Activated T-helper 2 cell treated with anti-CD3 and anti-CD28 coated beads, Interferon-gamma antibody, Interleukin-2, Interleukin-4, amounts not matched to agents 10 μg/mL and 5 μg/mL and 100 μg/mL, durations not matched to agents 14 hours and 24 hours and 36 hours (primary cell): ENCODE measurements at regions not wholly inside any gene's neighbourhood (a gene's known extent, or its start where the extent isn't known, plus 50 kb on each side); places are given as distances from the start of the nearest gene placed in this dataset.

Source experiments
- DNase-seq: peaks from one replicate; pipeline ENCODE4 v3.0.0; 2021; ENCODE audit warnings: low spot score
- H3K27ac Mint-ChIP-seq: one replicate; pipeline ENCODE4 v1.8.0; 2021; ENCODE audit warnings: mixed read lengths
- H3K27me3 Mint-ChIP-seq: one replicate; pipeline ENCODE4 v1.8.0; 2021; ENCODE audit warnings: low read depth, mixed read lengths
- H3K36me3 Mint-ChIP-seq: one replicate; pipeline ENCODE4 v1.8.0; 2021; ENCODE audit warnings: low read depth, mixed read lengths
- H3K4me1 Mint-ChIP-seq: one replicate; pipeline ENCODE4 v1.8.0; 2021; ENCODE audit warnings: low read depth, mixed read lengths
- H3K4me3 Mint-ChIP-seq: one replicate; pipeline ENCODE4 v1.8.0; 2021; ENCODE audit warnings: low read depth, mild to moderate bottlenecking, moderate library complexity, mixed read lengths
- H3K9me3 Mint-ChIP-seq: one replicate; pipeline ENCODE4 v1.8.0; 2021; ENCODE audit warnings: mixed read lengths
- intact Hi-C: fragments of 100-400 bp; cut with micrococcal nuclease; formaldehyde crosslinking; loops from one replicate; pipeline ENCODE4 v1.15.1; 2023

DNA sequence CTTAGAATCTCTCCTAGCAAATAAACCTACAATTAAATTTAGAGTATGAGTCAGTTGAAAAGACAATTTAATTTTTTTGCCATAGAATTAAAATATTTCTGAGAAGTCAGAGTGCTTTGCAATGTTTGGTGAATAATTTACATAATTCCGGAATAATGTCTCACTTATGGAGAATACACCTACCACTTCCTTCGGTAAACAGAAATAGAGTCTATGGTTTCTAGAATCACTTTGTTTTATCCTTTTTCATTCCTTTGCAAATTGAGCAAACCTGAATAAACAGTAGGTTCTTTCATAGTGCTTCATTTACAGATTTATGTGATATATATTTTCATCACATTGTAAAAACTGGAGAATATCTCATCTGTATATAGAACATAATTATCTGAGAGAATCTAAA lies 211.7 kb downstream of the PMAIP1 start:
- Mint-ChIP-seq H3K27me3 (no peaks in the 10 kb centered on the region), H3K4me1 (no peaks in the 10 kb centered on the region)

DNA sequence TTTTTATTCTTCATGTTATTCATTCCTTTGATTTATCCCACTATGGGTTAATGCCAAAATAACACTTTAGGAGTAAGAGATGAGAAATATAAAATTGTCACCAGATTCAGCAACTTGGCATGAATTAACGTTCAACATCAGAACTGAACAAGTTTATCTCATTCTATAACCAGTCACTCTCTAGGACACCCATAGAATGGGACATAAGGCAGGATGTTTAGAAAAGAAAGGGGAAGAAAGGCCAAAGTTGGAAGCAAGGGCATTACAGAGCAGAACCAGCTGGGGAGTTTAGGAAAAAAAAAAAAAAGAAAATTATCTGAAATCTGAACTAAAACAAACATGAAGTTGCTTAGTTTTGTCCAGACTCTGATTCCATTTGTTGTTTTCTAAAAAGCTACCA lies 211.0 kb downstream of the PMAIP1 start:
- Mint-ChIP-seq H3K27ac (no peak overlapping the region), H3K27me3 (no peaks in the 10 kb centered on the region)

More for the DNA sequence above, 211.7 kb downstream of the PMAIP1 start:
- Mint-ChIP-seq H3K36me3 (no peaks in the 10 kb centered on the region), H3K9me3 (no peaks in the 10 kb centered on the region), H3K4me3 (no peak overlapping the region), H3K27ac (no peak overlapping the region)
- DNase-seq, result no peak
- intact Hi-C loops, result no loop called here

DNA sequence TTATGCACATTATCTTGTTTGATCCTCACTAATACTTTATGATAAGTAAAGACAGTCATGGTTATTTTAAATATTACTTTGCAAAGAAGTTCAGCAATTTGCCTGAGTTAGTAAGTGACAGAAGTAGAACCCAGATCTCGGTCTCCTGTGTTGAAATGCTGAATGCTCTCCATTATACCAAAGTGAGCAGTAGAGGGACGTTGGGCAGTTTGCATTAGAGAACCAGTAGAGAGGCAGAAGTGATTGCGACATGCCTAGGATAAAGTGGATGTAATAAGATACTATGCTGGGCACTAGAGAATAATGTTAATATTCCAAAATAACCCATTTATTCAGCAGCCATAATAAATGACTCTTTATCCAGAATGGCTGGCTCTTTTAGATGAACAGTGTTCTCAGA lies 201.0 kb downstream of the PMAIP1 start:
- Mint-ChIP-seq H3K4me1 (no peaks in the 10 kb centered on the region), H3K27me3 (no peaks in the 10 kb centered on the region), H3K27ac (no peak overlapping the region), H3K9me3 (no peaks in the 10 kb centered on the region), H3K4me3 (no peak overlapping the region), H3K36me3 (no peaks in the 10 kb centered on the region)
- intact Hi-C loops, result no loop called here
- no peak for DNase-seq

More for the DNA sequence above, 211.0 kb downstream of the PMAIP1 start:
- Mint-ChIP-seq H3K4me1 (no peaks in the 10 kb centered on the region), H3K36me3 (no peaks in the 10 kb centered on the region), H3K4me3 (no peak overlapping the region), H3K9me3 (no peaks in the 10 kb centered on the region)
- intact Hi-C loops, result no loop called here
- DNase-seq, result no peak

DNA sequence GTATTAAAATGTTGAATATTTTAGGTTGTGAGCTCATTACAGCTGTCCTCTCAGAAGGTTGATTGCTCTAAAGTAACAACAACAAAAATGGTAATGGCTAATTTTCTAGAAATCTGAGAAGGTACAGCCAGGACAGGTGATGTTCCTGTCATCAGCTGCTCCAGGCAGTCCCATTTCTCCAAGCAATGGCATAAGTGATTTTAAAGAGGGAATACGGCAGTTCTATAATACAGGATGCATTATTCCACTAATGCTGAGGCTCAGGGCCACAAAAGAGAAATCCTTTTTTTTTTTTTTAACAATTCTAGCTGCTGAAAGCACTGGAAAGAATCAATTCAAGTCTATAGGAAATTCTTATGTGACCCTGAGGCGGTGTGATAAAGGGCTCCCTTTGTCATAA lies 199.9 kb downstream of the PMAIP1 start:
- Mint-ChIP-seq H3K9me3 (no peaks in the 10 kb centered on the region), H3K36me3 (no peaks in the 10 kb centered on the region), H3K4me1 (no peaks in the 10 kb centered on the region), H3K27me3 (no peaks in the 10 kb centered on the region), H3K27ac (no peak overlapping the region), H3K4me3 (no peak overlapping the region)
- intact Hi-C loops, result no loop called here
- DNase-seq, result no peak

DNA sequence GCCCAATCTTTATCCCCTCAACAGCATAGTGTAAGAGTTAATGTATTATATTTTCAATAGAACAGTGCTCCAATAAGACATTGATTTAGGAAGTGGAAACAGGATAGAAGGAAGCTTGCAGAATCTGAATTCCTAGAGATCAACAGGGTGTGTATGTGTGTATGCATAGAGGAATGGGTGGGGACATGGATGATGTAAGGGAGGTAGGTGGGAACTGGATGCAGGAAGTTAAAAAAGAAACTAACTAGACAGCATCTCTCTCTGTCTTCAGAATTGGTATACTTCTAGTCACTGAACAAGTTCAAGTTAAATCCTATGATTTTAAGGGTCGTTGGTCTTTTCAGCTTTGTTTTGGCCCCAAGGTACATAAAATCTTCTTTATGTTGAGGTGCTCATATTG lies 196.6 kb downstream of the PMAIP1 start:
- Mint-ChIP-seq H3K4me1 (no peaks in the 10 kb centered on the region), H3K4me3 (no peak overlapping the region), H3K36me3 (no peaks in the 10 kb centered on the region), H3K9me3 (no peaks in the 10 kb centered on the region), H3K27me3 (no peaks in the 10 kb centered on the region), H3K27ac (no peak overlapping the region)
- no peak for DNase-seq
- intact Hi-C loops, result no loop called here

DNA sequence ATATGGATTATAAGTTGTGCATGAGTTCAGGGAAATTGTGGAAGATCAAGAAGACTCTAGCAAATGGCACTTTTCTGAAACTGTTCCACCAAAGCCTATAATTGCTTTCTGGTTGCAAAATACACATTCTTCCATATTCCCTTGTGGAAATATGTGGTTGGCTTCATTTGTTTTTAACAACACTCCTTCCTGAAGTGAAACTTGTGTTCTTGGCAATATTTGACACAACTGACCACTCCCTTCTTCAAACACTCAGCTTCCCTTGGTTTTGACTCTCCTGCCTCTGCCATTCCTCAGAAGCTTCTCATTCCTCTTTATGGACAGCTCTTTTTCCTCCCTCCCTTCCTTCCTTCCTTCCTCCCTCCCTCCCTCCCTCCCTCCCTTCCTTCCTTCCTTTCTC lies 192.3 kb downstream of the PMAIP1 start:
- no peaks in the 10 kb centered on the region for H3K36me3 Mint-ChIP-seq
- H3K27me3 Mint-ChIP-seq, result no peaks in the 10 kb centered on the region
- H3K9me3 Mint-ChIP-seq, result no peaks in the 10 kb centered on the region
- H3K4me1 Mint-ChIP-seq, result no peaks in the 10 kb centered on the region
- intact Hi-C loops, result no loop called here
- no peak overlapping the region for H3K27ac Mint-ChIP-seq
- no peak overlapping the region for H3K4me3 Mint-ChIP-seq
- no peak for DNase-seq

DNA sequence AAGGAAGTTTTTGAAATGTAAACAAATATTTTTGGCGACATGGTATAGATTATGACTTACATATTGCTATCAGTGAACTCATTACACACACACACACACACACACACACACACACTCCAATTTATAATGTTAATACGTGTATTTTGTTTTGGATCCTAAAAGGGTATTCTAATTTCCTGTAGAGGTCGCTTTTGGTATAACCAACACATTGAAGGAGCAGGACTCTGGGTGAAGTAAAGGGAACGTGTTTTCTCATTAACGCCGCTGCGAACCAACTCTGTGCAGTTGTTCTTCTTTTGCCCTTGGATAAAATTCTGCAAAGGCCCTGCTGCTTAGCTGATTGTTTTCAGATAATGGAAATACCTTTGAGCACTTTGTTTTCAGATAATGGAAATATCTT lies 190.4 kb downstream of the PMAIP1 start:
- intact Hi-C loops, result no loop called here

DNA sequence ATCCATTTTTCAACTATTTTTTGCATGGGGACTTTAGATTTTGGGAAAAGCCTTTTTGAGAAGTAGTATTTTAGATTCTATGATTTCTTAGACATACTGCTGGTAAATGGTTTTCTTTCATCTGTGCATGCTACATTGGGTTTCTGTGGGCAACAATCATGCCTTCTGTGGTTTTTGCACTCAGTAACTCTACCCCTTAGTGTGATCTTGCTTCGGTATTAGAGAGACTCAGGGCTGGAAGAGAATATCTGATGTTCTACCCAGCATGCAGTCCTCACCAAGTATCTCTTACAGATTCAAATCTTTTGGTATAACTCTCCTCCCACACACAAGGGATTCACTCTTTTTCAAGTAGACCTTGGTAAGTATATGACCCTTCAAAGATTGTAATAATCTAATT lies 183.0 kb downstream of the PMAIP1 start:
- Mint-ChIP-seq H3K4me1 (no peaks in the 10 kb centered on the region), H3K4me3 (no peak overlapping the region), H3K27ac (no peak overlapping the region), H3K9me3 (no peaks in the 10 kb centered on the region), H3K27me3 (no peaks in the 10 kb centered on the region), H3K36me3 (no peaks in the 10 kb centered on the region)
- DNase-seq, result no peak
- intact Hi-C loops, result no loop called here

More for the DNA sequence above, 190.4 kb downstream of the PMAIP1 start:
- Mint-ChIP-seq H3K27ac (no peak overlapping the region), H3K27me3 (no peaks in the 10 kb centered on the region), H3K36me3 (no peaks in the 10 kb centered on the region), H3K4me3 (no peak overlapping the region), H3K4me1 (no peaks in the 10 kb centered on the region), H3K9me3 (no peaks in the 10 kb centered on the region)
- DNase-seq, result no peak

DNA sequence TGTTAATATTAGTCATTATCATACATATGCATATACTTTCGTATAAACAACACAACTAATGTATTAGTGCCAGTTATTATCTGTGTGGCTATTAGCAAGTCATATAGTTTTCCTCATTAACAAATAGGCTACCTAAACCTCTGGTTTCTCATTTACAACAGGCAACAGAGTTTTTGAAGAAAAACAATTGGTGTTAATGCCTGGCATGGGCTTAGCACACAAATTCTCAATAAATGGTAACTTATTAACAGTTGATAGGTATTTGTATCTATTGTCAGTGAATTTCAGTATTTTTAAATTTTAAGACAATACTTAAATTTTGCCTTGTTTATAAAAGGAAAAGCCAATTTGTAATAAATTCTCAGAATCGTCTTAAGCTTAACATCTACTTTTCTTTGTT lies 182.5 kb downstream of the PMAIP1 start:
- Mint-ChIP-seq H3K27me3 (no peaks in the 10 kb centered on the region), H3K27ac (no peak overlapping the region), H3K4me1 (no peaks in the 10 kb centered on the region), H3K4me3 (no peak overlapping the region), H3K9me3 (no peaks in the 10 kb centered on the region), H3K36me3 (no peaks in the 10 kb centered on the region)
- DNase-seq, result no peak
- intact Hi-C loops, result no loop called here

DNA sequence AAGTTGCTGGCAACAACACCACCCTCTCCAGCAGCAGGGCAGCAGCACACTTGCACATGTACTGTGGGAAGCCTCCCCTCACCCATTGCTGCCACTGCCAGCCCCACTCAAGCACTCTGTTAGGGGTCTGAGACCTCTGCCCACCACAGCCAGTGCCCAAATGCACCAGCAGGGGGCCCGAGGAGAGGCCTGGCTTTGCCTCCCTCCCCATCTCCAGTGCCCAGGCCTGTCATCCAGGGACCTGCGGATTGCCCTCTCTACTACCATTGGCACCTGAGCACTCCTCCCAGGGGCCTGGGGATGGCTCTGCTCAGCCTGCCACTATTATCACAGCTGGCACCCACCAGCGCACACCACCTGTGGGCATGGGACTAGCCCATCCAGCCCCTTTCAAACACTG lies 175.7 kb downstream of the PMAIP1 start:
- intact Hi-C loops, result no loop called here
- DNase-seq, result no peak
- H3K4me3 Mint-ChIP-seq, result no peak overlapping the region
- no peaks in the 10 kb centered on the region for H3K27me3 Mint-ChIP-seq
- H3K36me3 Mint-ChIP-seq, result no peaks in the 10 kb centered on the region
- H3K4me1 Mint-ChIP-seq, result no peaks in the 10 kb centered on the region
- H3K9me3 Mint-ChIP-seq, result no peaks in the 10 kb centered on the region
- no peak overlapping the region for H3K27ac Mint-ChIP-seq

DNA sequence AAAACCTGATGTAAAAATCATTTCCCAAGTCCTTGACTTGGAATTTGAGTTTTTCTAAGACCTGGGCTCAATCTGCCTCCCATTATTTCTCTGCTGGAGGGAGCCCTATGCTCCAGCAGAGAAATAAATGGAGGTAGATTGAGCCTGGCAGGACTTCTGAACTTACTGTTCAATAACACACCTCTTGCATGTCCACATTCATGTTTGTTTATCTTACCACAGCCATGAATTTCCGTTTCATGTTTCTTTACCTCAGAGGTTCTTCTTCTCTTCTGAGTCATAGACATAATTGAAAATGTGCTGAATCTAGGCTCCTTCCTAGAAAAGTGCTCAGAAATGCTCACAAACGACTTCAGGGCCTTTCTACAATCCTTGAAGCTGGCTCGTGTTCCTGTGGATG lies 170.8 kb downstream of the PMAIP1 start:
- Mint-ChIP-seq H3K27me3 (no peaks in the 10 kb centered on the region), H3K9me3 (no peaks in the 10 kb centered on the region), H3K4me3 (no peak overlapping the region), H3K36me3 (no peaks in the 10 kb centered on the region), H3K27ac (no peak overlapping the region), H3K4me1 (no peaks in the 10 kb centered on the region)
- no peak for DNase-seq
- intact Hi-C loops, result no loop called here

DNA sequence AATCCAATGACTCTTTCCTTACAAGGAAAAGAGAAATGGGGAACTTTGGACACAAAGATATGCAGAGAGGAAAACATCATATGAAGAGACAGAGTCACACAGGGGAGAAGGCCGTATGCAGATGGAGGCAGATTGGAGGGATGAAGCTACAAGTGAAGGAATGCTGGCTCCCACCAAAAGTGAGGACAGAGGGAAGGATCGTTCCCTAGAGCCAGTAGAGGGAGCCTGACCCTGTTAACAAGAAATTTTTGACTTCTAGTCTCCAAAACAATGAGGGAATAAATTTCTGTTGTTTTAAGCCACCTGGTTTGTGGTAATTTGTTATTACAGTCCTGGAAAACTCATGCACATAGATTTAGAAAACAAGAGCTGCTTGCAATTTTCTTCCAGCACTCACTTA lies 169.3 kb downstream of the PMAIP1 start:
- Mint-ChIP-seq H3K4me3 (no peak overlapping the region), H3K27me3 (no peaks in the 10 kb centered on the region), H3K9me3 (no peaks in the 10 kb centered on the region), H3K4me1 (no peaks in the 10 kb centered on the region), H3K36me3 (no peaks in the 10 kb centered on the region), H3K27ac (no peak overlapping the region)
- intact Hi-C loops, result no loop called here
- no peak for DNase-seq

DNA sequence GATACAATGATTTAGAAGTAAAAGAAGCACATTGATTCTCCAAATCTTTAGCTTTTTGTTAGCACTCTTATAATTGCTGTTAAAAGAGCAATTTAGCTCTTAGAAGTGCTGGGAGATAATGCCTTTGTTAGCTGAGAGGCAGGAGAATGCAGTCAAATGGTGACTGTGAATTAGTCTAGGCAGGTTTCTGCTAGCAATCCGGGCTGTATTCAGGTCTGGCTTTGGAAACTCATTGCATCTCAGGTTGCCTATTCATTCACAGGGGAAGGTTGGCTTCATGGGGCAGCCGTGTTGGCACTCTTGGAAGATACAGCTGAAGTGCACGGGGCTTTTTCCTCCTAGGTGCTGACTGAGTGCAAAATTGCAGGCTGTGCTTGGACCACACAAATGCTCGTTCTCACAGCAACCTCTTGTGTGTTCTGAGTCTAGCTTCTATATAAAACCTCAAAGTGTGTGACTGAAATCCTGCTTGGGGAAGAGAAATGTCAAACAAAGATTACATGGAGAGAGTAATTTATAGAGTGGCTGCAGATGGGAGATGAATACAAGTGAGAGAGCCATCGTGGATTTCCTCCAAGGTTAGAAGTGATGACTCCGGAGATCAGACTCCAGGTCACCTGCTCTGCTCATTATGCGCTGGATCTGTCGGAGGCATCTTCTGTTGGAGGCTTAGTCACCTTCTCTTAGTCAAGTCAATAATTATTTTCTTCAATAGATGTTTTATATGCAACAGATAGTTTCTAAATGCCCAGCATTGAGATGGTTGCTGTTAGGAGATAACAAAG lies 167.8 kb downstream of the PMAIP1 start:
- Mint-ChIP-seq H3K4me1 (no peaks in the 10 kb centered on the region), H3K27ac (no peak overlapping the region), H3K36me3 (no peaks in the 10 kb centered on the region), H3K27me3 (no peaks in the 10 kb centered on the region), H3K4me3 (no peak overlapping the region), H3K9me3 (no peaks in the 10 kb centered on the region)
- intact Hi-C loops, result no loop called here
- no peak for DNase-seq
